SK-N-SH treated with all-trans-retinoic acid at 6 μM for 48 hours (cell line): ENCODE measurements at regions not wholly inside any gene's neighbourhood (a gene's known extent, or its start where the extent isn't known, plus 50 kb on each side); places are given as distances from the start of the nearest gene placed in this dataset.

Experiments used
- ARNTL ChIP-seq: fragments of 450-650 bp; formaldehyde crosslinking; IDR thresholded peaks from 2 replicates; pipeline ENCODE4 v1.5.0; 2020; ENCODE audit warnings: low read depth, mild to moderate bottlenecking, moderate library complexity, borderline replicate concordance
- CREB5 ChIP-seq: fragments of 250-450 bp; sonication (Bioruptor Pico); IDR thresholded peaks from 2 replicates; pipeline ENCODE4 v1.5.1; 2020; ENCODE audit warnings: low read depth, mild to moderate bottlenecking, moderate library complexity
- CSDC2 ChIP-seq: fragments of 250-450 bp; sonication (Bioruptor Pico); IDR thresholded peaks from 2 replicates; pipeline ENCODE4 v1.5.0; 2020; ENCODE audit warnings: mild to moderate bottlenecking, moderate library complexity
- CSRNP3 ChIP-seq: fragments of 250-450 bp; sonication (Bioruptor Pico); IDR thresholded peaks from 2 replicates; pipeline ENCODE4 v1.5.1; 2021; ENCODE audit warnings: mild to moderate bottlenecking, moderate library complexity
- ESRRG ChIP-seq: fragments of 250-450 bp; sonication (Bioruptor Pico); IDR thresholded peaks from 2 replicates; pipeline ENCODE4 v1.6.1; 2021; ENCODE audit warnings: mild to moderate bottlenecking
- GLIS3 ChIP-seq: fragments of 250-450 bp; sonication (Bioruptor Pico); IDR thresholded peaks from 2 replicates; pipeline ENCODE4 v1.5.0; 2020; ENCODE audit warnings: mild to moderate bottlenecking, moderate library complexity
- OSR1 ChIP-seq: fragments of 250-450 bp; sonication (Bioruptor Pico); IDR thresholded peaks from 2 replicates; pipeline ENCODE4 v1.8.0; 2022; ENCODE audit warnings: moderate library complexity, mild to moderate bottlenecking, inconsistent platforms
- PATZ1 ChIP-seq: fragments of 250-450 bp; sonication (Bioruptor Pico); IDR thresholded peaks from 2 replicates; pipeline ENCODE4 v1.8.0; 2020; ENCODE audit warnings: mild to moderate bottlenecking, moderate library complexity, borderline replicate concordance
- RARB ChIP-seq: fragments of 250-450 bp; sonication (Bioruptor Pico); IDR thresholded peaks from 2 replicates; pipeline ENCODE4 v1.8.0; 2021; ENCODE audit warnings: mild to moderate bottlenecking, moderate library complexity
- TSHZ2 ChIP-seq: fragments of 250-450 bp; sonication (Bioruptor Pico); IDR thresholded peaks from 2 replicates; pipeline ENCODE4 v1.5.0; 2020; ENCODE audit warnings: mild to moderate bottlenecking, moderate library complexity
- ZFP3 ChIP-seq: fragments of 250-450 bp; sonication (Bioruptor Pico); IDR thresholded peaks from 2 replicates; pipeline ENCODE4 v1.5.0; 2020; ENCODE audit warnings: mild to moderate bottlenecking, moderate library complexity
- ZFP30 ChIP-seq: fragments of 450-650 bp; formaldehyde crosslinking; IDR thresholded peaks from 2 replicates; pipeline ENCODE4 v1.5.0; 2022; ENCODE audit warnings: mild to moderate bottlenecking, moderate library complexity

GRCh38 chr7:52635021-52635420 is 400.4 kb upstream of the POM121L12 start:
- no peak for TF ChIP-seq CREB5
- no peak for TF ChIP-seq ZFP30 (CRISPR knock-in tag)
- TF ChIP-seq TSHZ2 (CRISPR knock-in tag) = no peak
- no peak for TF ChIP-seq CSDC2 (CRISPR knock-in tag)
- TF ChIP-seq OSR1 = no peak
- TF ChIP-seq PATZ1 (CRISPR knock-in tag) = no peak
- TF ChIP-seq GLIS3 (CRISPR knock-in tag) = no peak
- no peak for TF ChIP-seq RARB (CRISPR knock-in tag)
- TF ChIP-seq ESRRG (CRISPR knock-in tag) = no peak
- TF ChIP-seq CSRNP3 = no peak
- no peak for TF ChIP-seq ZFP3 (CRISPR knock-in tag)
- no peak for TF ChIP-seq ARNTL (CRISPR knock-in tag)
